HepG2 (cell line): ENCODE measurements at regions not wholly inside any gene's neighbourhood (a gene's known extent, or its start where the extent isn't known, plus 50 kb on each side); places are given as distances from the start of the nearest gene placed in this dataset.

Experiments used
- EZH2 ChIP-seq: conservative IDR thresholded peaks from 2 replicates; pipeline ENCODE4 v1.6.1; 2012; ENCODE audit warnings: mild to moderate bottlenecking, low read depth, low read length, moderate library complexity
- MED1 ChIP-seq: sonication (generic); formaldehyde crosslinking; IDR thresholded peaks from 2 replicates; pipeline ENCODE4 v1.4.0; 2020; ENCODE audit warnings: missing genetic modification reagents
- TCF7 ChIP-seq: sonication (generic); IDR thresholded peaks from 2 replicates; pipeline ENCODE4 v1.6.1; 2016; ENCODE audit warnings: antibody characterized with exemption, low read depth
- ZNF12 ChIP-seq: sonication (generic); formaldehyde crosslinking; IDR thresholded peaks from 2 replicates; pipeline ENCODE4 v1.5.0; 2020; ENCODE audit warnings: missing genetic modification reagents

GRCh38 chr3:194251891-194252560 lies 99.1 kb downstream of the CPN2 start:
- no peak for TF ChIP-seq TCF7
- TF ChIP-seq EZH2: no peak
- TF ChIP-seq MED1 (CRISPR knock-in tag): no peak
- TF ChIP-seq ZNF12 (CRISPR knock-in tag): no peak
